ENCODE measurements at regions not wholly inside any gene's neighbourhood (a gene's known extent, or its start where the extent isn't known, plus 50 kb on each side); places are given as distances from the start of the nearest gene placed in this dataset.

- Histone ChIP-seq H3K27ac (ENCODE audit: insufficient read depth, low read length) (no peak overlapping the region), H3K9me3 (ENCODE audit: control insufficient read depth, insufficient read depth, low read depth, low read length) (peaks cover 3% of the 10 kb centered on the region), H3K9ac (ENCODE audit: insufficient read depth, low read length) (no peak overlapping the region), H3K27me3 (ENCODE audit: control insufficient read depth, insufficient read depth, low read length) (no peaks in the 10 kb centered on the region), H3K36me3 (ENCODE audit: control insufficient read depth, insufficient read depth, low read length) (no peaks in the 10 kb centered on the region), H3K79me2 (ENCODE audit: control insufficient read depth, insufficient read depth, low read length) (no peaks in the 10 kb centered on the region), H3K4me2 (ENCODE audit: extremely low read depth, insufficient read depth, low read length) (no peak overlapping the region), H2AFZ (ENCODE audit: low read length) (no peak overlapping the region), H3K4me1 (ENCODE audit: control insufficient read depth, extremely low read depth, insufficient read depth, low read length) (no peaks in the 10 kb centered on the region), H4K20me1 (ENCODE audit: control insufficient read depth, extremely low read depth, insufficient read depth, low read length) (no peaks in the 10 kb centered on the region), H3K4me3 (replicated peaks in 1 of 4; ENCODE audit: control extremely low read depth in 1 of 4, insufficient read depth in 1 of 4, low read depth in 3 of 4, low read length in 4 of 4) (no peak overlapping the region)
- no peak for DNase-seq (ENCODE audit: low read depth in 2 of 2)
- TF ChIP-seq CTCF (conservative IDR thresholded peaks at IDR 0.05 in 1 of 2, IDR thresholded peaks at IDR 0.05 in 1 of 2; ENCODE audit: low read depth in 1 of 2, low read length in 2 of 2) (no peak), EZH2 (IDR thresholded peaks at IDR 0.05; ENCODE audit: low read length, missing control alignments) (no peak)
Measured at GRCh38 chr11:70637949-70638583, 239.7 kb downstream of the CTTN start.

GRCh38 chr11:70640408-70640807 lies 242.1 kb downstream of the CTTN start:
- Histone ChIP-seq H3K36me3 (ENCODE audit: control insufficient read depth, insufficient read depth, low read length) (no peaks in the 10 kb centered on the region), H3K27me3 (ENCODE audit: control insufficient read depth, insufficient read depth, low read length) (no peaks in the 10 kb centered on the region), H3K27ac (ENCODE audit: insufficient read depth, low read length) (no peak overlapping the region), H4K20me1 (ENCODE audit: control insufficient read depth, extremely low read depth, insufficient read depth, low read length) (no peaks in the 10 kb centered on the region), H3K4me3 (replicated peaks in 1 of 4; ENCODE audit: control extremely low read depth in 1 of 4, insufficient read depth in 1 of 4, low read depth in 3 of 4, low read length in 4 of 4) (no peak overlapping the region), H3K4me2 (ENCODE audit: extremely low read depth, insufficient read depth, low read length) (no peak overlapping the region), H2AFZ (ENCODE audit: low read length) (no peak overlapping the region), H3K4me1 (ENCODE audit: control insufficient read depth, extremely low read depth, insufficient read depth, low read length) (no peaks in the 10 kb centered on the region), H3K79me2 (ENCODE audit: control insufficient read depth, insufficient read depth, low read length) (no peaks in the 10 kb centered on the region), H3K9ac (ENCODE audit: insufficient read depth, low read length) (no peak overlapping the region), H3K9me3 (ENCODE audit: control insufficient read depth, insufficient read depth, low read depth, low read length) (peaks cover 3% of the 10 kb centered on the region)
- TF ChIP-seq EZH2 (IDR thresholded peaks at IDR 0.05; ENCODE audit: low read length, missing control alignments) (no peak), CTCF (conservative IDR thresholded peaks at IDR 0.05 in 1 of 2, IDR thresholded peaks at IDR 0.05 in 1 of 2; ENCODE audit: low read depth in 1 of 2, low read length in 2 of 2) (no peak)
- DNase-seq (ENCODE audit: low read depth in 2 of 2), result no peak

- no peak overlapping the region for H3K4me3 ChIP-seq (replicated peaks in 1 of 4; ENCODE audit: control extremely low read depth in 1 of 4, insufficient read depth in 1 of 4, low read depth in 3 of 4, low read length in 4 of 4)
- no peaks in the 10 kb centered on the region for H3K4me1 ChIP-seq (ENCODE audit: control insufficient read depth, extremely low read depth, insufficient read depth, low read length)
- H2AFZ ChIP-seq (ENCODE audit: low read length), result no peak overlapping the region
- H3K79me2 ChIP-seq (ENCODE audit: control insufficient read depth, insufficient read depth, low read length), result no peaks in the 10 kb centered on the region
- H3K4me2 ChIP-seq (ENCODE audit: extremely low read depth, insufficient read depth, low read length), result no peak overlapping the region
- no peak overlapping the region for H3K27ac ChIP-seq (ENCODE audit: insufficient read depth, low read length)
- H3K36me3 ChIP-seq (ENCODE audit: control insufficient read depth, insufficient read depth, low read length), result no peaks in the 10 kb centered on the region
- no peak for TF ChIP-seq EZH2 (IDR thresholded peaks at IDR 0.05; ENCODE audit: low read length, missing control alignments)
- no peak for TF ChIP-seq CTCF (conservative IDR thresholded peaks at IDR 0.05 in 1 of 2, IDR thresholded peaks at IDR 0.05 in 1 of 2; ENCODE audit: low read depth in 1 of 2, low read length in 2 of 2)
- H4K20me1 ChIP-seq (ENCODE audit: control insufficient read depth, extremely low read depth, insufficient read depth, low read length), result no peaks in the 10 kb centered on the region
- DNase-seq (ENCODE audit: low read depth in 2 of 2), result no peak
- H3K9ac ChIP-seq (ENCODE audit: insufficient read depth, low read length), result no peak overlapping the region
- no peaks in the 10 kb centered on the region for H3K27me3 ChIP-seq (ENCODE audit: control insufficient read depth, insufficient read depth, low read length)
- H3K9me3 ChIP-seq (ENCODE audit: control insufficient read depth, insufficient read depth, low read depth, low read length), result peaks cover under 1% of the 10 kb centered on the region
Measured at GRCh38 chr11:70641369-70641768, 243.0 kb downstream of the CTTN start.
